ENCODE measurements at regions not wholly inside any gene's neighbourhood (a gene's known extent, or its start where the extent isn't known, plus 50 kb on each side); places are given as distances from the start of the nearest gene placed in this dataset.
"Not testable (repeated sequence)": the region's sequence is repeated elsewhere in the genome, so short reads cannot be mapped to it uniquely, and the experiment has no call there.

DNA sequence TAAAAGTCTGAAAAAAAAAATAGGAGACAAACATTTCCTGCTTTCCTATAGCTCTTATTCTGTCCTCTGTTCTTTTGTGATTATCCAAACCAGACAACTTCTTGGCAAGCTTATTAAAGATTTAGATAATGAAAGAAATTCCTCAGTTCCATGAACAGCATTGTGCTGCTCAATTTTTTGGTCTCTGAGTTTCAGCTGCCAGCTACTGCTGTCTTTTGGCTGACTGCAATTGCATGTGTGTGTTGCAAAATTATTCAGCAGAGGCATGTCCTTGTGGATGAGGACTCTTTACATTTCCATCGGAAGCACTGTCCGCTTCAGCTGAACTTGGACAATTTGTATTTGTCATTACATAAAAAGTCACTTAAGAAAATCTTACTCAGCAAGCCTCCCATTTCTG, 397.3 kb upstream of the RASGRP1 start:
- DNase-seq (ENCODE audit: low spot score) = no peak

GRCh38 chr15:38972831-38973230, 408.2 kb upstream of the RASGRP1 start:
- DNase-seq (ENCODE audit: low spot score) = no peak

DNA sequence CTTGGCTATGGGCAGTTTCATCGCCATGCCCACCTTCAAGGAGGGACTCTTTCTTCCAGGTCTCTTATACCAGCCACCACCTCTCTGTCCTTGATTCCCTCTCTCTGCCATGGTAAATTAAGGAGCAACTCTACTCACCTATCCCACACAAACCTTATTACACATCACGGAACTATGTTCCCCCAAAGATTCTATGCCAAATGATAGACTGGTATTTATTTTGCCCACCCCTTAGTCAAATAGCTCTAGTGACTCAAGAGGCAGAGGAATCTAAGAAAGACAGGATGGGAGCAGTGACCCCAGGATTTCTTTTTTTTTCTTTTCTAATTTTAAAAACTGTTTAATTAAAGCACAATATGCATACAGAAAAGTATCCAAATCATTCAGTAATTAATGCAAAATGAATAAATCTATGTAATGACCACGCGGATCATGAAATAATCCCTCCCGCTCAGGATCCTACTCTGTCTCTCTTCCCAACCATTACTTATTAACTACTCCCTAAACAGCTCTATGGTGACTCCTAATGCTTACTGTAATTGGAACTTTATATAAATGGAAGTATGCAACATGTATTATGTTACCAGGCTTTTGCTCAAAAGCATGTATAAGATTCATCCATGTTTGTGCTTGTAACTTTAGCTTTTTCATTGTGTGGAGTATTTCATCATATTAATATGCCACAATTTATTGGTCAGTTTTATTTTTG, 410.8 kb upstream of the RASGRP1 start:
- no peak for DNase-seq (ENCODE audit: low spot score)

DNA sequence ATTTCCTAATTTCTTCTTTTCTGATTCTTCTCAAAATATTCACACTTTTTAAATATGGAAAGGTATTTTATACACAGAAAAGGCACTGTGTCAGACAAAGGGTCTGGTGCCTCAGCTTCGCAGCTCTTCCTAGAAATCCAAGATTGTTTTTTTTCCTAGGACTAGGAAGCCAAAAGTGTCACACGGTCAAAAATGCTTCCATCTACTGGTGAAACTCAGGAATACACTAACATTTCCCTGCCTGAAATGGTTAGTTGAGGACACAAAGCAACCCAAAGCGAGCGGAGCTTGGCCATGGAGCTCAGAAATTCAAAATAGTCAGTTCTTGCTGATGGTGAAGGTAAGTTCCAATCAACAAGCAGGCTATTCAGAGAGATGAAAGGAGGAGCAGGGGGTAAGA, 426.5 kb upstream of the RASGRP1 start:
- no peak for DNase-seq (ENCODE audit: low spot score)

- DNase-seq (ENCODE audit: low spot score) = no peak
Observed at GRCh38 chr15:38991701-38992100, 427.1 kb upstream of the RASGRP1 start.

DNA sequence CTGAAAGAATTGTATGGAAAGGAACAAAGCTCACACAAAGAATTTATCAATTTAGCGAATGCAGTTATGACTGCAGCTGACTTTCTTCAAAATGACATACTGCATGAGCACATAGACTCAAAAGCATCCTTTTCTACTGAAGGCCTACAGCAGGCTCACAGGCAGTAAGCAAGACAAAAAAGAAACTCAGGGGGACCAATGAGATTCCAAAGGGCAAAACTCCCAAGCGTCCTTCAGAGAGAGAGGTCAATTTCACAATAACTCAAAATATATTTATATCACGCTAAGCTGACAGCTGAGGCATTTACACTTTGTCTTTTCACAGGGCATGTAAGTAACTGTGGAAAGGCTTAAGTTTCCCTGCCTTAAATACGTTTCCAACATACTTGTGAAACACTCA, 427.9 kb upstream of the RASGRP1 start:
- DNase-seq (ENCODE audit: low spot score) = no peak

DNA sequence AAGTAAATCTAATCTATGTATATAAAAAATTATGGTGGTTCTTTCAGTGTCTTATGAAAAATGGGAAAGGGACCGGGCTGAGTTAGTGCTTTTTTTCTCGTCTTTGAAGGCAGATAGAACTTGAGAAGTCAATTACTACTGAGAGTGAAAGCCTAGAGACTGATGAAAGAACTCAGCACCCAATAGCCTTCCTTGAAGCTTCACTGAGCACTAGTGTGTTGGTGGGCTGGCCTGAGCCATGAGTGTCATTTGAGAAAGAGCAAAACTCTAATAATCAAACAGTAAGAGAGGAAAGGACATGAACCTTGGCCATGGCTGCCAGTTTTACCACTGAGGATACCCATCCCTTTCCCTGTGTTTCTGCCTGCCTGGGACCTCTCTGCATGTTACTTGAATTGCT, 428.3 kb upstream of the RASGRP1 start:
- DNase-seq (ENCODE audit: low spot score) = no peak

- no peak for DNase-seq (ENCODE audit: low spot score)
Observed at GRCh38 chr15:38994310-38994709, 429.7 kb upstream of the RASGRP1 start.

- DNase-seq (ENCODE audit: low spot score) = peak; percentile 55
Observed at GRCh38 chr15:38996111-38996631, 431.6 kb upstream of the RASGRP1 start.

- DNase-seq (ENCODE audit: low spot score) = no peak
Observed at GRCh38 chr15:38997841-38998240, 433.2 kb upstream of the RASGRP1 start.

GRCh38 chr15:39000008-39000734, 435.6 kb upstream of the RASGRP1 start:
- DNase-seq (ENCODE audit: low spot score) = no peak

DNA sequence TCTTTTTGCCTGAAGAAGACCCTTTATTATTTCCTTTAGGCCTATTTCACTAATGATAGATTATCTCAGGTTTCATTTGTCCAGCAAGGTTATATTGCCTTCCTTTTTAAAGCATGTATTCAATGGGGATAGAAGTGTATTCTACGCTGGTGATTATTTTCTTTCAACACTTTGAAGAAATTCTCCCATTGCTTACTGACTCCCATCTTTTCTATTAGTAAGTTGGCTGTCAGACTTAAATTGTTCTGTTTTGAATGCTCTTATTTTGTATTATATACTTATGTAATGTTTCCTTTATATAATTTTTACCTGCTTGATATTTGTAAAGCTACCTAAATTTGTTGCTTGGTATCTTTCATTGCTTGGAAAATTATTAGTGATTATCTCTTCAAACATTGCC, 445.1 kb upstream of the RASGRP1 start:
- DNase-seq (ENCODE audit: low spot score) = no peak

DNA sequence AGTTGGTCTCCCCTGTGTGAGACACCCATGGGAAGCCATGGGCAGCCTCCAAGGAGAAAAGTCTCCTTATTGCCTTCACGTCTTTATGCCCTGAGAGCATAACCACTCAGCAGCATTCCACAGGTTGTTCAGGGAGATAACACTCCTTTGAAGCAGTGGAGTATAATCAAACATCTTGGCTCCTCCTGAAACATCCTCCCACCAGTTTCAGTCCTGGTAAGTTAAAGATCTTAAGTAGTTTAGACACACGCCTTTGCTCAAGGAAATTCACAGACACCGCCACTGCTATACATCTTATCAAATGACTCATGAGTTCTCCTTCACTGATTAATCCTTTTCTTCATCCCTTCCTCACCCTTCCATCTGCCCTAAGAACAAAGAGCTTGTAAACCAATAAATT, 446.5 kb upstream of the RASGRP1 start:
- DNase-seq (ENCODE audit: low spot score) = not testable (repeated sequence)

GRCh38 chr15:39013262-39013661, 448.6 kb upstream of the RASGRP1 start:
- no peak for DNase-seq (ENCODE audit: low spot score)

DNA sequence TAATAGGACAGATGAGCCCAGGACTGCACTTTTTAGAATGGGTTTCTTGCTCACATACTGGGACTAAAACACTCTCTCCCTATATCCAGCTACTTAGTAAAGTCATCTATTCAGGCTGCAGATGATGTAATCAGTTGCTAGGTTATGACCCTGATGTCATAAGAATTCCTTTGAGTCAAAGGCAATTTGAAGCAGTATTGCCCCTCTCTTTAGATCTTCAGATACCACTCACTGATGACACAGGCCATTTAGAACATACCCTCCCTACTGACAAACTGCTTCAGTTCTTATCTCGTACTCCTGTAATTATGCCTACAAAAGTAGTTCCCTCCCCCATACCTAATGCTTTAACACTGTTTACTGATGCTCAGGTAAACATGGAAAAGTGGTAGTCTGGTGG, 450.1 kb upstream of the RASGRP1 start:
- no peak for DNase-seq (ENCODE audit: low spot score)

GRCh38 chr15:39016706-39017105, 452.1 kb upstream of the RASGRP1 start:
- DNase-seq (ENCODE audit: low spot score) = peak; percentile 27

GRCh38 chr15:39018966-39019365, 454.4 kb upstream of the RASGRP1 start:
- DNase-seq (ENCODE audit: low spot score) = peak; percentile 27

GRCh38 chr15:39021341-39021740, 456.7 kb upstream of the RASGRP1 start:
- DNase-seq (ENCODE audit: low spot score) = no peak

DNA sequence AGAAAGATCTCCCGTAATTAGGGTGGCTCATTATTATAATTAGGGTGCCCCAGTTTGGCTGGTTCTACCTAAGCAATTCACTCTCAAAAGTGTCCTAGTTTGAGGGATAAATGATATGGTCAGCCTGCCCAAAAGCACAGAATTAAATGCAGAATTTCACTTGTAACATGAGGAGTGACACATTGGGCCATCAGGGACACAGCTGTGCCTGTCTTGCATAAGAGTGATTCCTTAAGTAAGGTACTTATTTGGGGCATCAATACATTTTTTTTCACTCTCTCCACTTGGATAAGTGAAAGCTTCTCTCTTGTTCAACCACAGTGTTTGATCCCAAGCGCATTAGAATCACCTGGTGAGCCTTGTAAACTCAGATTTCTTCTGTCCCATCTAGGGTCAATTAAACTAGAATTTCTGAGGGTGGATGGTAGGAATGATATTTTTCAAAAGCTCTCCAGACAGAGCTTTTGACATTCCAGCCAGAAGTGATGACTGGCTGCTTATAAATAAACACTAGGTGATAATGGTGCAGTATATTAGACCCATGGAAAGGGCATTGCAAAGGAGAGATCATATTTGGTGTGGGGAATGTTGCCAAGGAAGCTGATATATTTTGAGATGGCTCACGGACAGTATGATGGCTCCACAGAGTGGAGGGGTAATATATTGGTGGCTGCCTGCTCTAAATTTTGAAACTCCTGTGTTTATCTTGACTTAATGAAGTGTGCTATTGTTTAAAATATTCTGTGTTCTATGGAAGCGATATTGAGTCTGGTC, 458.1 kb upstream of the RASGRP1 start:
- no peak for DNase-seq (ENCODE audit: low spot score)

DNA sequence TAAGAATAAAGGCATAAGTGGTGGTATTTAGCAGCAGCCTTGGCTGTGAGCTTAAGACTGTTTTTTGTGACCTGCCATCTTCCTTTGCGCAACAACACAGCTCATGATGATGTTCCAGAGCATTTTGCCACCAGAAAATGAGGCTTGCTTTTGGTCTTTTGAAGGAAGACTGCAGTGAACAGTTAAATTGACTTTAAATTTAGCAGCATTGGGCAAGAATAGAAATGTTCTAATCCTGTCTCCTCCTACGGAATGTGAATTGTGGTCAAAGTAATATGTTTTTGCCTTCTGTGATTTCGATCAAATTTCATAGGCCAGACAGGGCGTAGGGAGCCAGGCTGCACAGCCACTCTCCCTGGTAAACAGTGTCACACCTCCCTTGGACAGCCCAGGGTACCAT, 460.7 kb upstream of the RASGRP1 start:
- no peak for DNase-seq (ENCODE audit: low spot score)

DNA sequence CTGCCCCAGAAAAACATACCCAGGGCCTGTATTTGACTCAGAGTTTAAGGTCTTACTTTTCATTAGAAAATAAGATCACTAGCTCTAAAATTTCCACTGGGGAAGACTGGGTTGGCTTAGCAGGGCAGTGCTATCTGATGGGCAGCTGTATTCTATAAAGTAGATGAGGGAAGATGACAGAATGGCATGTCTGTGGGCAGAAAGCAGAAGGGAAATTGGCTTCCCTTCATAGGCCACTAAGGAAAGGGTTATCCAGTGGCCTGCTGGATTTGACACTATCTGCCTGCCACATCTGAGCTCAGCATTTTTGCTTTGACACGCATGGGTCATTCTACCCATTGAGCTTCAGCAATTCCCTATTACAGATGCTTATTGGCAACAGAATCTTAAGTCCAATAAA, 461.3 kb upstream of the RASGRP1 start:
- no peak for DNase-seq (ENCODE audit: low spot score)

DNA sequence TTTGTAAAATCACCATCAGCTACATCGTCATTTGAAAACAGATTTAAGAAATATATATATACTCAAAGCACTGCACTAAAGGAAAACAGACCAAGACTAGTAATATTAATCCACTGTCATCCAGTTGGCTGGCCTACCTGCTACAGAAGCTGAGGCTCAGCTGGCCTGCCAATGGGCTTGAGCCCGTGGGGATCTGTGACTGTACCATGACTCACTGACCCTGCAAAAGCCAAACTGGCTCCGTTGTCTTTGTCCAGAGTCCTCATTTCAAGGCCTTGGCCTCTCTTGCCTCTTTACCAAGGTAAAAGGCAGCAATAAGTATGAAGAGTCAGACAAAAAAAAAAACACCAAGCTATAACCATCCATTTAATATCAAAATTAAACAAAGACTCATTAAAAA, 463.5 kb upstream of the RASGRP1 start:
- peak; percentile 8 for DNase-seq (ENCODE audit: low spot score)

GRCh38 chr15:39029741-39030140, 465.1 kb upstream of the RASGRP1 start:
- DNase-seq (ENCODE audit: low spot score) = no peak
